Spinal cord (tissue), 9 donors: ENCODE measurements at regions not wholly inside any gene's neighbourhood (a gene's known extent, or its start where the extent isn't known, plus 50 kb on each side); places are given as distances from the start of the nearest gene placed in this dataset.

ENCODE experiments used
- DNase-seq, 6 donors: peaks; one replicate each; pipeline versions ENCODE4 v3.0.0 to v3.0.0-alpha.2; 2013 to 2015; ENCODE audit warnings: low spot score in 6 of 6, low read depth in 4 of 6
- H3K27ac ChIP-seq: one replicate; pipeline ENCODE4 v1.5.1; 2013; ENCODE audit warnings: low read depth, low read length, control low read depth
- H3K27me3 ChIP-seq: one replicate; pipeline ENCODE4 v1.6.1; 2013; ENCODE audit warnings: low read length; ENCODE audit not compliant: control insufficient read depth, insufficient read depth
- H3K36me3 ChIP-seq: one replicate; pipeline ENCODE4 v1.6.1; 2013; ENCODE audit warnings: low read length; ENCODE audit not compliant: control insufficient read depth, insufficient read depth
- H3K4me1 ChIP-seq: one replicate; pipeline ENCODE4 v1.6.1; 2013; ENCODE audit warnings: low read length; ENCODE audit not compliant: control insufficient read depth, insufficient read depth
- H3K4me3 ChIP-seq: one replicate; pipeline ENCODE4 v1.5.1; 2013; ENCODE audit warnings: low read depth, low read length, control low read depth
- H3K9me3 ChIP-seq: one replicate; pipeline ENCODE4 v1.6.1; 2013; ENCODE audit warnings: low read length; ENCODE audit not compliant: control insufficient read depth, insufficient read depth
- WGBS: methylation state at CpG from one replicate; pipeline ENCODE4 v1.1.5; 2013; ENCODE audit warnings: missing lambda C conversion rate; ENCODE audit not compliant: insufficient coverage; 5-methylcytosine and 5-hydroxymethylcytosine counted together
- donor health status: healthy.

DNA sequence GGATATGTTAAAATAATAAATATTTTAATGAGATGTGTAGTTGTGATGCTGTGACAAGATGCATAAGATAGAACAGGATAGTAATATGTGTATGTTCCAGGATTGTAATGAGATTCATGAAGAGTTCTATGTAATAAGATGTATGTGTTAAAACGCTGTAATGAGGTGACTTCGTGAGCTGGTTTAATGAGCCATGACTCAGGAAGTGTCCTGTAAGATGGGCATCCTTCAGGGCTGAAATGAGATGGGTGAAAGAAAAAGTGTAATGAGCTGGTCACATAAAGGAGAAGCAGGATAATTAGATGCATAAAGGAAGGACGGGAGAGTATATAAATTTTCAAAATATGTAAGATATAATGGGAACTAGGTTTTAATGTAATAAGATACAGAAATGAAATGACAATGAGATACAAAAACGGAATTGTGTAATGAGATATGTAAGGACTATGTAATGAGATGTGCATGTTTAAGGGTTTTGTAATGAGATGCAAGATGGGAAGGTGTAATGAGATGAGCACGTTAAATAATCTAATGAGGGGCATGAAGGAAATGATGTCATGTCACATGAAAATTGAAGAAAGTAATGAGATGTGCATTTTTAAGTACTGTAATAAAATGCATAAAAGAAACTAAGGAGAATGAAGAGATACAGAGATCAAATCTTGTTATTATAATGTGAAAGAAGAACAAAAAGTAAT is 524.8 kb upstream of the STXBP6 start:
- no peaks in the 10 kb centered on the region for H3K9me3 ChIP-seq
- no peak overlapping the region for H3K4me3 ChIP-seq
- H3K4me1 ChIP-seq, result no peaks in the 10 kb centered on the region
- H3K27me3 ChIP-seq, result no peaks in the 10 kb centered on the region
- peak in 1 of 6 donors; percentile 47 for DNase-seq
- H3K27ac ChIP-seq, result no peak overlapping the region
- no peaks in the 10 kb centered on the region for H3K36me3 ChIP-seq
- WGBS, result 73% methylated on average over 5 of the region's 5 CpGs

DNA sequence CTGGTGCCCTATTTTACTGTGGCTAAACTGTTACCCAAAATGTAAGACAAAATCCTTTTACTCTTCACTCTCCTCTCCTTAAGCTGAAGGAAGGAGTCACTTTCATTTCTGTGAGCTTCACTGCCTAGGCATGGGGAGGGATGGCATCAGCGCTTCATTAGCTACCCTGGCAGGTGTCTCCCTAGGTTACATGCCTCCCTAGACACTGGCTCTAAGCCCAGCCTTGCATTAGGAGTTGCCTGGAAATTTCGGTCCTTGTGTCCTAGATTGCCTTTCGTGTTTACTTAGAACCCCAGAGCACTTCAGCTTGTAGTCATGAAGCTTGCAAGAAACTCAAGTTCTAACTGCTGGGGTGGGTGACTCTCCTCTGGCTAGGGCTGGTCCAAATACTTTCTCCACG is 520.5 kb upstream of the STXBP6 start:
- Histone ChIP-seq H3K4me1 (no peaks in the 10 kb centered on the region), H3K9me3 (no peaks in the 10 kb centered on the region), H3K27ac (no peak overlapping the region), H3K27me3 (no peaks in the 10 kb centered on the region), H3K36me3 (no peaks in the 10 kb centered on the region), H3K4me3 (no peak overlapping the region)
- 86% methylated on average over 4 of the region's 4 CpGs for WGBS
- no peak for DNase-seq

GRCh38 chr14:25557466-25557865 is 507.5 kb upstream of the STXBP6 start:
- H3K36me3 ChIP-seq, result no peaks in the 10 kb centered on the region
- no peaks in the 10 kb centered on the region for H3K4me1 ChIP-seq
- H3K4me3 ChIP-seq, result no peak overlapping the region
- no peak for DNase-seq
- H3K27me3 ChIP-seq, result no peaks in the 10 kb centered on the region
- no CpG with 5 or more reads among the region's 1 CpG for WGBS
- no peaks in the 10 kb centered on the region for H3K9me3 ChIP-seq
- H3K27ac ChIP-seq, result no peak overlapping the region

DNA sequence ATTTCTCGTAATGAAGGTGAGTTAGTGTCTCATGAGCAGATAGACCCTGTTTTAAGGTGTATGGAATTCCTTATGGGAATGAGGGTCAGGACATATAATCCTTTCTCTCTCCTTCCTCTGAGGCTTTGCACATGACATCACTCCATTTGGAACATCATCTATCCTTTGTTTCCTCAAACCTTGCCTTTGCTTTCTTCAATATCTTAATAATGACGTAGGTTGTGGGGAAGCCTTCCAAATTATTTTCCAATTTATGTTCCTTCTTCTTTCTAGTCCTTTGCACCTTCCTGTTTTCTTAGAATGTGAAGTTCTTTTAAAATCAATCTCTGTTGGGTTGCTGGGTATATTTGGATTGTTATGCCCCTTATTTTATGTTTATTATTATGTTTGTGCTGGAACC is 502.9 kb upstream of the STXBP6 start:
- no peak for DNase-seq
- Histone ChIP-seq H3K27me3 (no peaks in the 10 kb centered on the region), H3K4me3 (no peak overlapping the region), H3K27ac (no peak overlapping the region), H3K4me1 (no peaks in the 10 kb centered on the region), H3K36me3 (no peaks in the 10 kb centered on the region), H3K9me3 (no peaks in the 10 kb centered on the region)
- WGBS, result no CpG with 5 or more reads among the region's 2 CpGs

DNA sequence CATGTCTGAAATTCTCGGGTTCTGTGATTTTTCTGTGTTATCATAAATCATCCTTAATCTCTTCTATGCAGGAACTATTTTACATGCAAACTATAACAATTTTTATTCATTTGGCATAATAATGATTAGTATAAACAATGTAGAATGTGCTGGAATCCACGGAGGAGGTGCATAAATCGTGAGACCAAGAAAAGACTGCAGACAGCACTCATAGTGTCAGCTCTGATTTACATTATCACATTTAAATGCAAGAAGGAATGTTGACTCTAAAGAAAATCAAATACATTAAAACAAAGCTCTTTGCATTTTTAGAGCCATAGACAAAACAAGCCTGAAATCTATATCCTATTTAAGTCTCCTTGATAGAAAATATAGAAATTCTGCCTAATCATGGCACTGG is 501.7 kb upstream of the STXBP6 start:
- DNase-seq, result peak in 1 of 6 donors; percentile 53
- Histone ChIP-seq H3K4me3 (no peak overlapping the region), H3K27me3 (no peaks in the 10 kb centered on the region), H3K9me3 (no peaks in the 10 kb centered on the region), H3K36me3 (no peaks in the 10 kb centered on the region), H3K4me1 (no peaks in the 10 kb centered on the region), H3K27ac (no peak overlapping the region)
- WGBS, result no CpG with 5 or more reads among the region's 3 CpGs

DNA sequence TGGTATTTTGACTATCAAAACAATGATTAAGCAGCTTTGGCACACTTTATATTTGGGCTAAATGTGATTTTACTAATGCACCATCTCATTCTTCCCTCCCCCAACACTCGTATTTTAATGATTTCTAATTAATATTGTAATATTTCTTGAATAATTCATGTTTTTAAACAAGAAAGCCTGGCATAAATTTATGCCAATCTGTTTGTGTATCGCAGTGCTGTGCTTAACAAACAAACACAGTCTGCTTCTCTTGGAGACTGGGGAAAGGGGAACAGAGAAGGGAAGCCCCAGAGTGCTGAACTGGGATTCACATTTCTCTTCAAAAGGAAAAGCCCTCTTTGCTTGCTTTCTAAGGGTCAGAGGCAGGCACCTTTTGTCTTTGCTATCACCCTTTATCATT is 496.9 kb upstream of the STXBP6 start:
- Histone ChIP-seq H3K36me3 (no peaks in the 10 kb centered on the region), H3K4me1 (no peaks in the 10 kb centered on the region), H3K9me3 (no peaks in the 10 kb centered on the region), H3K27me3 (no peaks in the 10 kb centered on the region), H3K4me3 (no peak overlapping the region), H3K27ac (no peak overlapping the region)
- WGBS, result no CpG with 5 or more reads among the region's 2 CpGs
- peak in 1 of 6 donors; percentile 56 for DNase-seq

GRCh38 chr14:25537846-25538455 is 488.0 kb upstream of the STXBP6 start:
- Histone ChIP-seq H3K4me1 (no peaks in the 10 kb centered on the region), H3K27ac (no peak overlapping the region), H3K4me3 (no peak overlapping the region), H3K36me3 (no peaks in the 10 kb centered on the region), H3K9me3 (no peaks in the 10 kb centered on the region), H3K27me3 (no peaks in the 10 kb centered on the region)
- no CpG with 5 or more reads among the region's 2 CpGs for WGBS
- peak in 1 of 6 donors; percentile 6 for DNase-seq

DNA sequence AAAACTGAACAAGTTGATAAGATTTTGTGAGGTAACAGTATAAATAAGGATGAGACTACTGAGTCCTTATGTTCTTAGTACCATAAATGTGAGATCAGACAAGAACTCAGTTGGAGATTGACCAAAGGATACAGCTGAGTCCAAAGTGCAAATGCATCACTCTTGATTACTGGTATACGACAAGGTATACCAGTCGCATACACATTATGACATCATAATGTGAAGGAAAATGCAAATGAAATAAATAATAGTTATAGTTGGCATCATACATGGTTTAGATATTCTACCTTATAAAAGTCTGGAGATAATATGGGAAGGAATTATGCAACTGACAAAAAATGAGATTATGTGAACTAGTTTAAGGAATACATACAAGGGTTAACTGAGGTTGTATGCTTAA is 476.3 kb upstream of the STXBP6 start:
- Histone ChIP-seq H3K36me3 (no peaks in the 10 kb centered on the region), H3K9me3 (no peaks in the 10 kb centered on the region), H3K4me3 (no peak overlapping the region), H3K27me3 (no peaks in the 10 kb centered on the region), H3K4me1 (no peaks in the 10 kb centered on the region), H3K27ac (no peak overlapping the region)
- DNase-seq, result no peak
- no CpG with 5 or more reads among the region's 2 CpGs for WGBS

- Histone ChIP-seq H3K27me3 (no peaks in the 10 kb centered on the region), H3K27ac (no peak overlapping the region), H3K9me3 (no peaks in the 10 kb centered on the region), H3K36me3 (no peaks in the 10 kb centered on the region), H3K4me1 (no peaks in the 10 kb centered on the region), H3K4me3 (no peak overlapping the region)
- DNase-seq, result peak in 1 of 6 donors; percentile 79
- WGBS, result no CpG with 5 or more reads among the region's 2 CpGs
These were observed 473.0 kb upstream of the STXBP6 start for GRCh38 chr14:25522926-25523325.

DNA sequence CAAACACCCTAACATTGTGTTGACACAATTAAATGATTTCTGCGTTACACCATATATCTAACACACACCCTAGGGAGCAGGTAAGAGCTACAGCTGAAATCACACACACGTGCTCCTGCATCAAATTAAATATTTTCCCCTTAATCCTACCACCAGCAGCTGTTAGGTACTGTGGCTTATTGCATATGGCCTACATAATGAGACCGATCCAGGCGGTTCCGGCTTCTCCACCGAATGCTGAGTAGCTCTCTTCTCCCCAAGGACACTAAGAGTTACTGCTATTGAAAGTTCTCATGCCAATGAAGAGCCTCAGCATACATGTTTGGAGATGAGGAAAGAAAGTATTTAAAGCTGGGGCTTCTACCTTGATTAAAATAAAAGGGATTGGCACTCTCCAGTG is 472.2 kb upstream of the STXBP6 start:
- Histone ChIP-seq H3K36me3 (no peaks in the 10 kb centered on the region), H3K27ac (peak overlapping the region; percentile 3), H3K4me3 (no peak overlapping the region), H3K27me3 (no peaks in the 10 kb centered on the region), H3K9me3 (no peaks in the 10 kb centered on the region), H3K4me1 (no peaks in the 10 kb centered on the region)
- no CpG with 5 or more reads among the region's 6 CpGs for WGBS
- DNase-seq, result peak in 1 of 6 donors; percentile 85
